CD4-positive, CD25-positive, alpha-beta regulatory T cell (primary cell): ENCODE measurements at regions not wholly inside any gene's neighbourhood (a gene's known extent, or its start where the extent isn't known, plus 50 kb on each side); places are given as distances from the start of the nearest gene placed in this dataset.

Experiments used
- ATAC-seq, 2 donors: fragments of 150-1000 bp; cut with Tn5 transposase; one replicate each; pipeline ENCODE4 v1.10.0; 2021; ENCODE audit warnings: low read depth in 2 of 2, moderate number of reproducible peaks in 2 of 2, moderate library complexity in 1 of 2
- DNase-seq, 3 donors: peaks; one replicate each; pipeline versions ENCODE4 v3.0.0 to v3.0.0-alpha.2; 2012 to 2022; ENCODE audit warnings: mixed read lengths in 1 of 3
- H3K27ac ChIP-seq: one replicate; pipeline ENCODE4 v1.7.0; 2013; ENCODE audit warnings: mild to moderate bottlenecking, low read length; ENCODE audit not compliant: insufficient read depth, poor library complexity, severe bottlenecking
- H3K27me3 ChIP-seq: one replicate; pipeline ENCODE4 v1.7.0; 2013; ENCODE audit warnings: low read length; ENCODE audit not compliant: control insufficient read depth, insufficient read depth
- H3K36me3 ChIP-seq: one replicate; pipeline ENCODE4 v1.7.0; 2013; ENCODE audit warnings: mild to moderate bottlenecking, low read length, moderate library complexity; ENCODE audit not compliant: control insufficient read depth, insufficient read depth
- H3K4me1 ChIP-seq: 2 replicates; pipeline ENCODE4 v1.7.0; 2013; ENCODE audit warnings: mild to moderate bottlenecking, low read length; ENCODE audit not compliant: insufficient read depth, control insufficient read depth, poor library complexity, severe bottlenecking
- H3K4me3 ChIP-seq: one replicate; pipeline ENCODE4 v1.7.0; 2013; ENCODE audit warnings: low read depth, mild to moderate bottlenecking, low read length, moderate library complexity
- H3K9me3 ChIP-seq, 2 experiments: 1 replicate in 1 of 2; 2 replicates in 1 of 2; pipeline ENCODE4 v1.7.0; 2013; ENCODE audit warnings: low read length in 2 of 2, mild to moderate bottlenecking in 1 of 2, moderate library complexity in 1 of 2; ENCODE audit not compliant: control insufficient read depth in 2 of 2
- H3K27ac Mint-ChIP-seq, 3 donors: one replicate each; pipeline ENCODE4 v1.8.0; 2020 to 2022; ENCODE audit warnings: mild to moderate bottlenecking in 3 of 3, mixed read lengths in 3 of 3, moderate library complexity in 2 of 3
- H3K27me3 Mint-ChIP-seq: one replicate; pipeline ENCODE4 v1.8.0; 2022; ENCODE audit warnings: mild to moderate bottlenecking, mixed read lengths
- H3K36me3 Mint-ChIP-seq: one replicate; pipeline ENCODE4 v1.8.0; 2020; ENCODE audit warnings: mixed read lengths
- H3K4me1 Mint-ChIP-seq, 4 donors: one replicate each; pipeline ENCODE4 v1.8.0; 2020 to 2022; ENCODE audit warnings: mixed read lengths in 4 of 4, mild to moderate bottlenecking in 1 of 4
- H3K4me3 Mint-ChIP-seq, 4 donors: one replicate each; pipeline ENCODE4 v1.8.0; 2020 to 2022; ENCODE audit warnings: mild to moderate bottlenecking in 4 of 4, mixed read lengths in 4 of 4, moderate library complexity in 3 of 4
- H3K9me3 Mint-ChIP-seq, 7 donors: one replicate each; pipeline ENCODE4 v1.8.0; 2020 to 2022; ENCODE audit warnings: mixed read lengths in 7 of 7, mild to moderate bottlenecking in 3 of 7, moderate library complexity in 2 of 7

GRCh38 chr4:113824396-113824795 is 62.9 kb upstream of the CAMK2D start:
- H3K4me3 ChIP-seq: no peak overlapping the region
- H3K4me1 ChIP-seq: peaks cover 13% of the 10 kb centered on the region
- H3K9me3 Mint-ChIP-seq: peaks cover 0 to 2% (median 0%) of the 10 kb centered on the region in 7 donors
- no peaks in the 10 kb centered on the region for H3K36me3 ChIP-seq
- H3K27me3 Mint-ChIP-seq: peaks cover 30% of the 10 kb centered on the region
- no peak overlapping the region for H3K27ac ChIP-seq
- ATAC-seq (no peak), DNase-seq (no peak)
- H3K27me3 ChIP-seq: peaks cover 4% of the 10 kb centered on the region
- no peak overlapping the region for H3K4me3 Mint-ChIP-seq
- peak overlapping the region in 1 of 3 donors; percentile 4 for H3K27ac Mint-ChIP-seq
- peaks cover 12 to 34% (median 24%) of the 10 kb centered on the region in 4 donors for H3K4me1 Mint-ChIP-seq
- no peaks in the 10 kb centered on the region for H3K9me3 ChIP-seq
- H3K36me3 Mint-ChIP-seq: no peaks in the 10 kb centered on the region

- Histone ChIP-seq H3K4me3 (no peak overlapping the region), H3K36me3 (no peaks in the 10 kb centered on the region), H3K4me1 (peaks cover 13% of the 10 kb centered on the region), H3K27ac (no peak overlapping the region), H3K9me3 (no peaks in the 10 kb centered on the region), H3K27me3 (peaks cover 2% of the 10 kb centered on the region)
- Mint-ChIP-seq H3K9me3 (peaks cover 0 to 2% (median 0%) of the 10 kb centered on the region in 7 donors), H3K4me1 (peaks cover 12 to 34% (median 24%) of the 10 kb centered on the region in 4 donors), H3K27me3 (peaks cover 26% of the 10 kb centered on the region), H3K36me3 (no peaks in the 10 kb centered on the region), H3K4me3 (no peak overlapping the region), H3K27ac (no peak overlapping the region)
- DNase-seq (peak in 1 of 3 donors; percentile 9), ATAC-seq (no peak)
Observed at GRCh38 chr4:113823291-113823659, 61.7 kb upstream of the CAMK2D start.

GRCh38 chr4:113822555-113823290 is 61.2 kb upstream of the CAMK2D start:
- ATAC-seq (no peak), DNase-seq (peak in 1 of 3 donors; percentile 7)
- Histone ChIP-seq H3K27me3 (peaks cover 2% of the 10 kb centered on the region), H3K9me3 (no peaks in the 10 kb centered on the region), H3K36me3 (no peaks in the 10 kb centered on the region), H3K27ac (no peak overlapping the region), H3K4me3 (no peak overlapping the region), H3K4me1 (peaks cover 13% of the 10 kb centered on the region)
- Mint-ChIP-seq H3K4me1 (peaks cover 12 to 33% (median 24%) of the 10 kb centered on the region in 4 donors), H3K27ac (no peak overlapping the region), H3K36me3 (no peaks in the 10 kb centered on the region), H3K4me3 (no peak overlapping the region), H3K27me3 (peaks cover 27% of the 10 kb centered on the region), H3K9me3 (peaks cover 0 to 2% (median 0%) of the 10 kb centered on the region in 7 donors)

- Mint-ChIP-seq H3K27ac (no peak overlapping the region), H3K9me3 (peaks cover 0 to 1% (median 0%) of the 10 kb centered on the region in 7 donors), H3K4me3 (no peak overlapping the region), H3K27me3 (peaks cover 32% of the 10 kb centered on the region), H3K36me3 (no peaks in the 10 kb centered on the region), H3K4me1 (peaks cover 12 to 32% (median 24%) of the 10 kb centered on the region in 4 donors)
- ATAC-seq (no peak), DNase-seq (no peak)
- H3K27ac ChIP-seq: no peak overlapping the region
- H3K4me3 ChIP-seq: no peak overlapping the region
- H3K4me1 ChIP-seq: peaks cover 13% of the 10 kb centered on the region
- no peaks in the 10 kb centered on the region for H3K36me3 ChIP-seq
- peaks cover 2% of the 10 kb centered on the region for H3K27me3 ChIP-seq
- H3K9me3 ChIP-seq: no peaks in the 10 kb centered on the region
Observed at GRCh38 chr4:113821856-113822255, 60.3 kb upstream of the CAMK2D start.

GRCh38 chr4:113820108-113820507 is 58.6 kb upstream of the CAMK2D start:
- H3K27me3 ChIP-seq: peaks cover 2% of the 10 kb centered on the region
- no peaks in the 10 kb centered on the region for H3K9me3 ChIP-seq
- H3K4me3 ChIP-seq: no peak overlapping the region
- peaks cover 6% of the 10 kb centered on the region for H3K4me1 ChIP-seq
- no peaks in the 10 kb centered on the region for H3K36me3 ChIP-seq
- DNase-seq (no peak), ATAC-seq (no peak)
- H3K27me3 Mint-ChIP-seq: peaks cover 32% of the 10 kb centered on the region
- H3K36me3 Mint-ChIP-seq: no peaks in the 10 kb centered on the region
- H3K4me1 Mint-ChIP-seq: peaks cover 9 to 21% (median 18%) of the 10 kb centered on the region in 4 donors
- no peak overlapping the region for H3K27ac Mint-ChIP-seq
- H3K4me3 Mint-ChIP-seq: no peak overlapping the region
- peaks cover 0 to 1% (median 0%) of the 10 kb centered on the region in 7 donors for H3K9me3 Mint-ChIP-seq
- H3K27ac ChIP-seq: no peak overlapping the region

GRCh38 chr4:113815826-113816225 is 54.3 kb upstream of the CAMK2D start:
- Mint-ChIP-seq H3K4me1 (no peaks in the 10 kb centered on the region), H3K36me3 (no peaks in the 10 kb centered on the region), H3K9me3 (peaks cover 0 to 1% (median 0%) of the 10 kb centered on the region in 7 donors), H3K4me3 (no peak overlapping the region), H3K27me3 (peaks cover 13% of the 10 kb centered on the region), H3K27ac (no peak overlapping the region)
- Histone ChIP-seq H3K4me1 (no peaks in the 10 kb centered on the region), H3K27me3 (peaks cover 3% of the 10 kb centered on the region), H3K4me3 (no peak overlapping the region), H3K9me3 (no peaks in the 10 kb centered on the region), H3K36me3 (no peaks in the 10 kb centered on the region), H3K27ac (no peak overlapping the region)
- ATAC-seq: no peak
- DNase-seq: no peak

GRCh38 chr4:113811359-113811758 is 49.8 kb upstream of the CAMK2D start:
- H3K4me1 ChIP-seq: no peaks in the 10 kb centered on the region
- H3K9me3 Mint-ChIP-seq: peaks cover 0 to 1% (median 0%) of the 10 kb centered on the region in 7 donors
- H3K27ac ChIP-seq: no peak overlapping the region
- H3K27me3 ChIP-seq: peaks cover 3% of the 10 kb centered on the region
- H3K4me3 ChIP-seq: no peak overlapping the region
- H3K9me3 ChIP-seq: no peaks in the 10 kb centered on the region
- H3K4me1 Mint-ChIP-seq: peaks cover 0 to 3% (median 0%) of the 10 kb centered on the region in 4 donors
- H3K36me3 Mint-ChIP-seq: no peaks in the 10 kb centered on the region
- no peak overlapping the region for H3K27ac Mint-ChIP-seq
- H3K4me3 Mint-ChIP-seq: no peak overlapping the region
- peaks cover 5% of the 10 kb centered on the region for H3K27me3 Mint-ChIP-seq
- ATAC-seq: no peak
- no peak for DNase-seq
- H3K36me3 ChIP-seq: no peaks in the 10 kb centered on the region
